Loucy (cell line): ENCODE measurements at regions not wholly inside any gene's neighbourhood (a gene's known extent, or its start where the extent isn't known, plus 50 kb on each side); places are given as distances from the start of the nearest gene placed in this dataset.

Source experiments
- H2AFZ ChIP-seq: fragments of 200-600 bp; sonication (generic); 2 replicates; pipeline ENCODE4 v1.6.0; 2016; ENCODE audit warnings: antibody characterized with exemption, mild to moderate bottlenecking, low read length, moderate library complexity
- H3F3A ChIP-seq: fragments of 200-600 bp; 2 replicates; pipeline ENCODE4 v1.6.0; 2016; ENCODE audit warnings: antibody characterized with exemption, low read depth, mild to moderate bottlenecking
- H3K27me3 ChIP-seq: fragments of 200-600 bp; sonication (generic); 2 replicates; pipeline ENCODE4 v1.6.1; 2014; ENCODE audit warnings: low read length, mild to moderate bottlenecking; ENCODE audit not compliant: insufficient read depth, poor library complexity, severe bottlenecking
- H3K36me3 ChIP-seq: fragments of 200-600 bp; sonication (generic); 2 replicates; pipeline ENCODE4 v1.6.1; 2016; ENCODE audit warnings: low read length; ENCODE audit not compliant: insufficient read depth
- H3K4me1 ChIP-seq: fragments of 200-600 bp; sonication (generic); 2 replicates; pipeline ENCODE4 v1.5.1; 2014; ENCODE audit warnings: low read length, mild to moderate bottlenecking; ENCODE audit not compliant: insufficient read depth, poor library complexity, severe bottlenecking
- H3K4me2 ChIP-seq: fragments of 200-600 bp; sonication (generic); 2 replicates; pipeline ENCODE4 v1.6.0; 2014; ENCODE audit warnings: antibody characterized with exemption, low read length, low read depth, mild to moderate bottlenecking; ENCODE audit not compliant: poor library complexity, severe bottlenecking
- H3K4me3 ChIP-seq: fragments of 200-600 bp; sonication (generic); 2 replicates; pipeline ENCODE4 v1.5.1; 2014; ENCODE audit warnings: low read length, mild to moderate bottlenecking, mixed read lengths; ENCODE audit not compliant: poor library complexity, severe bottlenecking
- H3K79me2 ChIP-seq: fragments of 200-600 bp; sonication (generic); 2 replicates; pipeline ENCODE4 v1.6.1; 2014; ENCODE audit warnings: low read length; ENCODE audit not compliant: insufficient read depth
- H3K9ac ChIP-seq: fragments of 200-600 bp; sonication (generic); 2 replicates; pipeline ENCODE4 v1.6.0; 2014; ENCODE audit warnings: mild to moderate bottlenecking, low read depth, low read length, moderate library complexity; ENCODE audit not compliant: poor library complexity, severe bottlenecking
- H3K9me2 ChIP-seq: fragments of 200-600 bp; sonication (generic); replicated peaks from 2 replicates; pipeline ENCODE4 v1.6.1; 2016; ENCODE audit warnings: low read depth, low read length, mixed read lengths
- H3K9me3 ChIP-seq: fragments of 200-600 bp; sonication (generic); 2 replicates; pipeline ENCODE4 v1.6.1; 2014; ENCODE audit warnings: mild to moderate bottlenecking, antibody characterized with exemption, low read length, low read depth; ENCODE audit not compliant: insufficient read depth
- H4K20me1 ChIP-seq: fragments of 200-600 bp; sonication (generic); 2 replicates; pipeline ENCODE4 v1.6.0; 2014; ENCODE audit warnings: antibody characterized with exemption, low read length, mild to moderate bottlenecking; ENCODE audit not compliant: insufficient read depth, poor library complexity, severe bottlenecking
- EZH2phosphoT487 ChIP-seq: fragments of 200-600 bp; IDR thresholded peaks from 2 replicates; pipeline ENCODE4 v1.6.1; 2018; ENCODE audit warnings: antibody characterized with exemption, mild to moderate bottlenecking, moderate library complexity, borderline replicate concordance
- TF ChIP-seq, protein P1 (sequence below): fragments of 200-600 bp; sonication (generic); conservative IDR thresholded peaks from 2 replicates; pipeline ENCODE4 v1.5.1; 2014; ENCODE audit warnings: mild to moderate bottlenecking, antibody characterized with exemption, low read length

DNA sequence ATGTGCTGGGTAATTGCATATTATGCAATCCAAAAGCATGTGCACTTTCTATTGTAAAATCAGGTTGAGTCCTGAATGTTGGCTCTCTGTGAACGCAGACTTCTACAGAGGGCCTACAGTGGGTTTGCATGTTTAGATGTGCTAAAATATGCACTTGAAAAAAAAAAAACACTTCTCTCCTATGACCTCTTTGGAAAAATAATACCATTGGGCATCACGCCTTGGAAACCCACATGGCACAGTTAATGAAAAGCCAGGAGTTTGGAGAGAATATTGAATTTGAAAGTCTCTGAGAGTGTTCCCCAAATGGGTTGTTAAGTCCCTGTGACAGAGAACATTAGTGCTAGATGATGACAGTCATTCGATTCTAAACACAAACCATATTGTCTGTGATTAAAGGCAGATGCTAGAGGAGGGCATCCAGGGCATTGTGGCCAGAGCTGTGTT lies 710.4 kb upstream of the PIK3C3 start:
- H3K9ac ChIP-seq = no peak overlapping the region
- H3K36me3 ChIP-seq = no peaks in the 10 kb centered on the region
- no peaks in the 10 kb centered on the region for H3K9me2 ChIP-seq
- no peaks in the 10 kb centered on the region for H3K9me3 ChIP-seq
- H2AFZ ChIP-seq = no peak overlapping the region
- H3F3A ChIP-seq = no peaks in the 10 kb centered on the region
- no peak overlapping the region for H3K4me3 ChIP-seq
- H4K20me1 ChIP-seq = no peaks in the 10 kb centered on the region
- H3K4me1 ChIP-seq = no peaks in the 10 kb centered on the region
- H3K4me2 ChIP-seq = no peak overlapping the region
- H3K27me3 ChIP-seq = no peaks in the 10 kb centered on the region
- TF ChIP-seq, protein P1, sequence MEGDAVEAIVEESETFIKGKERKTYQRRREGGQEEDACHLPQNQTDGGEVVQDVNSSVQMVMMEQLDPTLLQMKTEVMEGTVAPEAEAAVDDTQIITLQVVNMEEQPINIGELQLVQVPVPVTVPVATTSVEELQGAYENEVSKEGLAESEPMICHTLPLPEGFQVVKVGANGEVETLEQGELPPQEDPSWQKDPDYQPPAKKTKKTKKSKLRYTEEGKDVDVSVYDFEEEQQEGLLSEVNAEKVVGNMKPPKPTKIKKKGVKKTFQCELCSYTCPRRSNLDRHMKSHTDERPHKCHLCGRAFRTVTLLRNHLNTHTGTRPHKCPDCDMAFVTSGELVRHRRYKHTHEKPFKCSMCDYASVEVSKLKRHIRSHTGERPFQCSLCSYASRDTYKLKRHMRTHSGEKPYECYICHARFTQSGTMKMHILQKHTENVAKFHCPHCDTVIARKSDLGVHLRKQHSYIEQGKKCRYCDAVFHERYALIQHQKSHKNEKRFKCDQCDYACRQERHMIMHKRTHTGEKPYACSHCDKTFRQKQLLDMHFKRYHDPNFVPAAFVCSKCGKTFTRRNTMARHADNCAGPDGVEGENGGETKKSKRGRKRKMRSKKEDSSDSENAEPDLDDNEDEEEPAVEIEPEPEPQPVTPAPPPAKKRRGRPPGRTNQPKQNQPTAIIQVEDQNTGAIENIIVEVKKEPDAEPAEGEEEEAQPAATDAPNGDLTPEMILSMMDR = no peak
- TF ChIP-seq EZH2phosphoT487 = no peak
- no peaks in the 10 kb centered on the region for H3K79me2 ChIP-seq

DNA sequence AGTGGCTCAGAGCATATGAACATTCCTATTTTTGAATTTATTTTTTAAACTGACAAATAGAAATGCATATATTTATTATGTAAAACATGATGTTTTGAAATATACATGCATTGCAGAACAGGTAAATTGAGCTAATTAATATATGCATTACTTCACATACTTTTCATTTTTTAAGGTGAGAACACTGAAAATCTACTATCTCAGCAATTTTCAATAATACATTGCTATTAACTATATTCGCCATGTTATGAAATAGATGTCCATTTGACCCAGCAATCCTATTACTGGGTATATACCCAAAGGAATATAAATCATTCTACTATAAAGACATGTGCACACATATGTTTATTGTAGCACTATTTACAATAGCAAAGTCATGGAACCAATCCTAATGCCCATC lies 717.7 kb upstream of the PIK3C3 start:
- no peak overlapping the region for H3K9ac ChIP-seq
- H3F3A ChIP-seq = no peaks in the 10 kb centered on the region
- no peak overlapping the region for H2AFZ ChIP-seq
- no peak overlapping the region for H3K4me3 ChIP-seq
- no peak overlapping the region for H3K4me2 ChIP-seq
- TF ChIP-seq EZH2phosphoT487 = no peak
- TF ChIP-seq, protein P1 = no peak
- no peaks in the 10 kb centered on the region for H3K79me2 ChIP-seq
- no peaks in the 10 kb centered on the region for H3K27me3 ChIP-seq
- no peaks in the 10 kb centered on the region for H3K9me3 ChIP-seq
- H3K9me2 ChIP-seq = no peaks in the 10 kb centered on the region
- H4K20me1 ChIP-seq = no peaks in the 10 kb centered on the region
- H3K4me1 ChIP-seq = no peaks in the 10 kb centered on the region
- H3K36me3 ChIP-seq = no peaks in the 10 kb centered on the region

DNA sequence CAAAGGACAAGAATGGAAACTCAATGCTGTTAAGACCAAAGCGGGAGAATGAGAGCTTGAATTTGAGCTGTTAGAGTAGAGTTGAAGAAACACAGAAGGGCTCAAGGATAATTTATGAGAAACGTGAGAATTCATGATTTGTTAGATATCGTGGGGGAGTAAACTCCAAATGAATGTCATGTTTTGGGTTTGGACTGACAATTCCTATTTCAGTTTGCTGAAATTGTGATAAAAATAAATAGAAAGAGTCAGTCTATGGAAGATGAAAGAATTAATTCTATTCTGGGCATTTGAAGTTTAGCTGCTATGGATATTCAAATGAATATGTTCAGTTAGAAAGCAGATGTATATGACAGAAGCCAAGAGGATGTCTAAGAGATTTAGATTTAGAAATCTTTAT lies 723.4 kb upstream of the PIK3C3 start:
- no peaks in the 10 kb centered on the region for H4K20me1 ChIP-seq
- H3K36me3 ChIP-seq = no peaks in the 10 kb centered on the region
- no peaks in the 10 kb centered on the region for H3K4me1 ChIP-seq
- H2AFZ ChIP-seq = no peak overlapping the region
- TF ChIP-seq, protein P1 = no peak
- no peak for TF ChIP-seq EZH2phosphoT487
- H3K9me2 ChIP-seq = no peaks in the 10 kb centered on the region
- H3K9me3 ChIP-seq = no peaks in the 10 kb centered on the region
- H3K4me3 ChIP-seq = no peak overlapping the region
- no peaks in the 10 kb centered on the region for H3F3A ChIP-seq
- H3K79me2 ChIP-seq = no peaks in the 10 kb centered on the region
- H3K27me3 ChIP-seq = no peaks in the 10 kb centered on the region
- no peak overlapping the region for H3K4me2 ChIP-seq
- no peak overlapping the region for H3K9ac ChIP-seq
